Activated CD8-positive, alpha-beta memory T cell treated with anti-CD3 and anti-CD28 coated beads for 48 hours (primary cell): ENCODE measurements at regions not wholly inside any gene's neighbourhood (a gene's known extent, or its start where the extent isn't known, plus 50 kb on each side); places are given as distances from the start of the nearest gene placed in this dataset.

Experiments
- DNase-seq, 3 experiments: peaks; one replicate each; pipeline ENCODE4 v3.0.0-alpha.2; 2020; ENCODE audit warnings: low read depth in 2 of 3, low spot score in 2 of 3

GRCh38 chr15:94749811-94750617 lies 518.7 kb downstream of the MCTP2 start:
- no peak for DNase-seq

- DNase-seq: no peak
These were observed 529.0 kb downstream of the MCTP2 start for GRCh38 chr15:94760348-94760747.

GRCh38 chr15:94761574-94761973 lies 530.2 kb downstream of the MCTP2 start:
- no peak for DNase-seq

- no peak for DNase-seq
These were observed 537.7 kb downstream of the MCTP2 start for GRCh38 chr15:94769089-94769488.

- DNase-seq: no peak
These were observed 538.8 kb downstream of the MCTP2 start for GRCh38 chr15:94770199-94770598.

GRCh38 chr15:94777037-94777436 lies 545.7 kb downstream of the MCTP2 start:
- DNase-seq: no peak

GRCh38 chr15:94778840-94779239 lies 547.5 kb downstream of the MCTP2 start:
- DNase-seq: no peak

- DNase-seq: no peak
These were observed 548.8 kb downstream of the MCTP2 start for GRCh38 chr15:94780166-94780565.

GRCh38 chr15:94785091-94785490 lies 553.7 kb downstream of the MCTP2 start:
- no peak for DNase-seq

- no peak for DNase-seq
These were observed 559.6 kb downstream of the MCTP2 start for GRCh38 chr15:94791008-94791407.

- no peak for DNase-seq
These were observed 560.1 kb downstream of the MCTP2 start for GRCh38 chr15:94791510-94791909.

- no peak for DNase-seq
These were observed 560.8 kb downstream of the MCTP2 start for GRCh38 chr15:94792196-94792595.

- no peak for DNase-seq
These were observed 561.8 kb downstream of the MCTP2 start for GRCh38 chr15:94793207-94793606.

- DNase-seq: no peak
These were observed 562.3 kb downstream of the MCTP2 start for GRCh38 chr15:94793641-94794040.

- DNase-seq: no peak
These were observed 573.3 kb downstream of the MCTP2 start for GRCh38 chr15:94804613-94805012.

GRCh38 chr15:94815110-94815731 lies 583.9 kb downstream of the MCTP2 start:
- no peak for DNase-seq

GRCh38 chr15:94815914-94816313 lies 584.6 kb downstream of the MCTP2 start:
- DNase-seq: no peak

- DNase-seq: no peak
These were observed 598.8 kb downstream of the MCTP2 start for GRCh38 chr15:94829887-94830884.

- DNase-seq: no peak
These were observed 602.6 kb downstream of the MCTP2 start for GRCh38 chr15:94834000-94834399.

GRCh38 chr15:94834494-94834893 lies 603.1 kb downstream of the MCTP2 start:
- no peak for DNase-seq

GRCh38 chr15:94838281-94838680 lies 606.9 kb downstream of the MCTP2 start:
- DNase-seq: no peak
